Naive thymus-derived CD4-positive, alpha-beta T cell (primary cell): ENCODE measurements at regions not wholly inside any gene's neighbourhood (a gene's known extent, or its start where the extent isn't known, plus 50 kb on each side); places are given as distances from the start of the nearest gene placed in this dataset.

ENCODE experiments used
- ATAC-seq: fragments of 150-1000 bp; cut with Tn5 transposase; 2 replicates; pipeline ENCODE4 v1.10.0; 2021; ENCODE audit warnings: mild to moderate bottlenecking, moderate library complexity
- CTCF ChIA-PET: fragments of 350-600 bp; sonication (Branson Sonifier 250); formaldehyde crosslinking; loops from one replicate; lab custom pipeline; 2021; ENCODE audit warnings: antibody characterized with exemption; lab: Charles Lee
- POLR2A ChIA-PET: fragments of 350-600 bp; sonication (Branson Sonifier 250); formaldehyde crosslinking; loops from one replicate; lab custom pipeline; 2021; ENCODE audit warnings: antibody characterized with exemption, inconsistent platforms; lab: Charles Lee
- DNase-seq, 9 donors: peaks; one replicate each; pipeline versions ENCODE4 v3.0.0 to v3.0.0-alpha.2; 2020 to 2022; ENCODE audit warnings: mixed read lengths in 1 of 9
- H3K27ac ChIP-seq: one replicate; pipeline ENCODE4 v1.7.0; 2013; ENCODE audit warnings: mild to moderate bottlenecking, low read depth, low read length, moderate library complexity
- H3K27me3 ChIP-seq, 2 donors: one replicate each; pipeline ENCODE4 v1.7.0; 2013; ENCODE audit warnings: low read length in 2 of 2, mild to moderate bottlenecking in 2 of 2, moderate library complexity in 2 of 2; ENCODE audit not compliant: control insufficient read depth in 2 of 2, insufficient read depth in 2 of 2
- H3K36me3 ChIP-seq, 3 experiments: 1 replicate in 2 of 3; 2 replicates in 1 of 3; pipeline ENCODE4 v1.7.0; 2013; ENCODE audit warnings: low read length in 3 of 3, mild to moderate bottlenecking in 3 of 3, moderate library complexity in 1 of 3; ENCODE audit not compliant: insufficient read depth in 3 of 3, control insufficient read depth in 2 of 3
- H3K4me1 ChIP-seq, 2 donors: one replicate each; pipeline ENCODE4 v1.7.0; 2013; ENCODE audit warnings: low read length in 2 of 2, mild to moderate bottlenecking in 2 of 2, moderate library complexity in 1 of 2; ENCODE audit not compliant: control insufficient read depth in 2 of 2, insufficient read depth in 2 of 2
- H3K4me3 ChIP-seq: 2 replicates; pipeline ENCODE4 v1.7.0; 2013; ENCODE audit warnings: mild to moderate bottlenecking, low read length
- H3K9me3 ChIP-seq, 3 experiments: 1 replicate in 2 of 3; 2 replicates in 1 of 3; pipeline ENCODE4 v1.7.0; 2013; ENCODE audit warnings: low read length in 3 of 3; ENCODE audit not compliant: control insufficient read depth in 2 of 3
- H3K27ac Mint-ChIP-seq, 9 donors: one replicate each; pipeline ENCODE4 v1.8.0; 2020 to 2022; ENCODE audit warnings: mixed read lengths in 9 of 9, mild to moderate bottlenecking in 8 of 9, moderate library complexity in 5 of 9, inconsistent platforms in 2 of 9
- H3K27me3 Mint-ChIP-seq, 5 donors: one replicate each; pipeline ENCODE4 v1.8.0; 2021 to 2022; ENCODE audit warnings: mixed read lengths in 5 of 5, mild to moderate bottlenecking in 1 of 5
- H3K36me3 Mint-ChIP-seq, 5 donors: one replicate each; pipeline ENCODE4 v1.8.0; 2020 to 2022; ENCODE audit warnings: mixed read lengths in 5 of 5, mild to moderate bottlenecking in 3 of 5, inconsistent platforms in 1 of 5
- H3K4me1 Mint-ChIP-seq, 7 donors: one replicate each; pipeline ENCODE4 v1.8.0; 2020 to 2022; ENCODE audit warnings: mixed read lengths in 7 of 7, mild to moderate bottlenecking in 3 of 7, inconsistent platforms in 1 of 7
- H3K4me3 Mint-ChIP-seq, 10 donors: one replicate each; pipeline ENCODE4 v1.8.0; 2020 to 2022; ENCODE audit warnings: mild to moderate bottlenecking in 10 of 10, mixed read lengths in 10 of 10, moderate library complexity in 6 of 10, inconsistent platforms in 2 of 10
- H3K9me3 Mint-ChIP-seq, 11 donors: one replicate each; pipeline ENCODE4 v1.8.0; 2020 to 2022; ENCODE audit warnings: mixed read lengths in 11 of 11, mild to moderate bottlenecking in 4 of 11, inconsistent platforms in 1 of 11, moderate library complexity in 1 of 11
- intact Hi-C, 2 donors: fragments of 100-400 bp; cut with micrococcal nuclease; formaldehyde crosslinking; loops; one replicate each; pipeline ENCODE4 v1.15.1; 2023

DNA sequence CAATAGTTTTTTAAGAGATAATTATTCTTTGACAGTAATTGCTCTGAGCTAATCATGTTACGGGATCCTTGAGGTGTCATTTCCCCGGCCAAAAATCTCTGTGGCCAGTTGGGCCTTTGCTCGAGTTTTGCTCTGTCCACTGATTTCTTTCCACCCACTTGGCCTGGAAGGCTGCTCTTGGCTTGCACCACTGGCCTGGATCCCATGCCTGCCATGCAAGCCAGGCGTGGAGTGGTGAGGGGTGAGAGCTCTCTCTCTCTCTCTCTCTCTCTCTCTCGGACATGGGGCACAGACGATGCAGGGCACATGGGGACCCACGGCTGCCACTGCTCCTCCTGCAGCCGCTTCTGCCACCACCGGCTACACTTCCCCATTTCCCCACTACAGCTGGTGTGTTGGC, 853.0 kb upstream of the GCFC2 start:
- Mint-ChIP-seq H3K9me3 (peaks cover 0 to 16% (median 3%) of the 10 kb centered on the region in 11 donors), H3K4me1 (no peaks in the 10 kb centered on the region), H3K27me3 (no peaks in the 10 kb centered on the region), H3K36me3 (no peaks in the 10 kb centered on the region), H3K27ac (no peak overlapping the region), H3K4me3 (no peak overlapping the region)
- Histone ChIP-seq H3K27ac (no peak overlapping the region), H3K4me3 (no peak overlapping the region), H3K4me1 (no peaks in the 10 kb centered on the region), H3K9me3 (no peaks in the 10 kb centered on the region), H3K27me3 (no peaks in the 10 kb centered on the region), H3K36me3 (no peaks in the 10 kb centered on the region)
- intact Hi-C loops: no loop called here
- CTCF ChIA-PET: no interaction called here
- POLR2A ChIA-PET: no interaction called here
- ATAC-seq (no peak), DNase-seq (no peak)

DNA sequence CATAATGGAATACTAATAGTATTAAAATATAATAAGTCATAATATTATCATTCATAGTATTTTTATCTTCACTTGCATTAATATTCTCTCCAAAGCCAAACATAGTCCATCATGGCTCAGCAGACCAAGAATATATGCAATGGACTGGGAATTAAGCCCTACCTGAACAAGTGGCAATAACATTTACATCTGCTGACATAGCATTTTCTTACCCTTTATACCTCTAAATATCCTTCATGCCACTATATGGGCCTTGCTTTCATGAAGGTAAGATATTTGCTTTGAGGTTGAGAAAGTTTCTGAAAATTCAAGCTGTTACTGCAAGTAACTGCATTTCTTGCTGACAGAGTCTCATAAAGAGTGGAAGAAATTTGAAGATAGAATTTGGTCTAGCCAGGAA, 847.4 kb upstream of the GCFC2 start:
- Histone ChIP-seq H3K27ac (no peak overlapping the region), H3K9me3 (no peaks in the 10 kb centered on the region), H3K4me1 (no peaks in the 10 kb centered on the region), H3K27me3 (no peaks in the 10 kb centered on the region), H3K4me3 (no peak overlapping the region), H3K36me3 (no peaks in the 10 kb centered on the region)
- H3K4me1 Mint-ChIP-seq: no peaks in the 10 kb centered on the region
- DNase-seq: no peak
- peaks cover 0 to 9% (median 2%) of the 10 kb centered on the region in 11 donors for H3K9me3 Mint-ChIP-seq
- ATAC-seq: no peak
- intact Hi-C loops: no loop called here
- CTCF ChIA-PET: no interaction called here
- H3K27ac Mint-ChIP-seq: no peak overlapping the region
- H3K4me3 Mint-ChIP-seq: no peak overlapping the region
- H3K36me3 Mint-ChIP-seq: no peaks in the 10 kb centered on the region
- H3K27me3 Mint-ChIP-seq: no peaks in the 10 kb centered on the region
- POLR2A ChIA-PET: no interaction called here

DNA sequence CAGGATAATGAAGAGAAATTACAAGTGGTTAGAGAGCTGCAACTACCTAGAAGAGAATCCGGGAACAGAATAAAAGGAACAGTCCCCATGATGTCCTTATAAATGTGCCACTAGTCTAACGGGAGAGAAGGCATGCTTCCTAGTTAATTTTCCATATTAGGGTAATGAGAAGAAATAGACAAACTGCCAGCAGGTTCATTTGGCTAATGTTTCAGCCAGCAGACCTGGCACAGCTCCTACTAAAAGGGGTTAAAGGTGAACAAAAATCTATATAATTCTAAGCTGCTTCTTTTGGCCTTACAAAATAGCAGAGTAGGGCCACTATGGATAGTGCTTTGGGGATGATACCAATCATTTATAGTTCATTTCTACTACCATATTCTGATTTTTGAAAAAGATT, 845.3 kb upstream of the GCFC2 start:
- H3K36me3 Mint-ChIP-seq: no peaks in the 10 kb centered on the region
- ATAC-seq (no peak), DNase-seq (no peak)

DNA sequence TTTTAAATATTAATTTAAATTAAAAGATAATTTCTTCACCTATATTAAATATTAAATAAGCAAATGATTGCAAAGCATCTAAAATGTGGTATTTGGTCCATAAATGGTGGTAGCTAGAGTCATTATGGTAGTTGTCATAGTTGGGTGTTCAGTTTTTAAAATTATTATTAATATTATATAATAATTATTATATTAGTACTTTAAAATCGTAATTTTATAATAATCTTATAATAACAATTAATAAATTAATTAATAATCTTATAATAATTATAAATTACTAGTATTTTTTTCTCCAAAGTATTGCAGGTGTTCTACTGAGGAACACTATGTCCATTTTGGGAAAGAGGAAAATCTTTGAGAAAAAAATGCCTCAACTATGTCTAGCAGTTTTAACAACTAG, 835.5 kb upstream of the GCFC2 start:
- CTCF ChIA-PET: no interaction called here
- Histone ChIP-seq H3K4me3 (no peak overlapping the region), H3K27ac (no peak overlapping the region), H3K27me3 (no peaks in the 10 kb centered on the region), H3K9me3 (no peaks in the 10 kb centered on the region), H3K36me3 (no peaks in the 10 kb centered on the region), H3K4me1 (no peaks in the 10 kb centered on the region)
- H3K27ac Mint-ChIP-seq: no peak overlapping the region
- intact Hi-C loops: no loop called here
- no peak for DNase-seq
- H3K27me3 Mint-ChIP-seq: no peaks in the 10 kb centered on the region
- no peaks in the 10 kb centered on the region for H3K4me1 Mint-ChIP-seq
- ATAC-seq: no peak
- POLR2A ChIA-PET: no interaction called here
- no peaks in the 10 kb centered on the region for H3K36me3 Mint-ChIP-seq
- H3K9me3 Mint-ChIP-seq: peaks cover 0 to 26% (median 4%) of the 10 kb centered on the region in 11 donors
- H3K4me3 Mint-ChIP-seq: no peak overlapping the region

More for the DNA sequence above, 845.3 kb upstream of the GCFC2 start:
- intact Hi-C loops: no loop called here
- H3K9me3 Mint-ChIP-seq: peaks cover 0 to 11% (median 2%) of the 10 kb centered on the region in 11 donors
- Histone ChIP-seq H3K4me3 (no peak overlapping the region), H3K9me3 (no peaks in the 10 kb centered on the region), H3K36me3 (no peaks in the 10 kb centered on the region), H3K27me3 (no peaks in the 10 kb centered on the region), H3K27ac (no peak overlapping the region), H3K4me1 (no peaks in the 10 kb centered on the region)
- CTCF ChIA-PET: no interaction called here
- no peak overlapping the region for H3K4me3 Mint-ChIP-seq
- no peak overlapping the region for H3K27ac Mint-ChIP-seq
- no peaks in the 10 kb centered on the region for H3K27me3 Mint-ChIP-seq
- H3K4me1 Mint-ChIP-seq: no peaks in the 10 kb centered on the region
- POLR2A ChIA-PET: no interaction called here

DNA sequence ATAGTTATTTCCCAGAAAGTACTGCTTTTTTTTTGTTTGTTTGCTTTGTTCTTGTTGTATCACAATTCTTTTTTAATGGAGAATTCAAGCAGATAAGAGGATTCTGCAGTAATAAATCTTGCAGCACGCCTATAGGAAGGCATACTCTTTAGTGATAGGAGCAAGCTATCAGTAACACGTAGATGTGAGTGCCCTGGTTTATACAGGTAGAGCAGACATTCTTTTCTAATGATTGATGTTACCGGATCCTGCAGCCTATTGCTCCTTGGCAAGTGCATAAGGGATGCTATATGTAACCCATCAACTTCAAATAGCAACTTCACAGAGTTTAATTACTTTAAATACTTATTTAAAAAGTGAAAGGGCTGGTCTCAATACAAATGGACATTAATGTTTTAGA, 834.2 kb upstream of the GCFC2 start:
- Histone ChIP-seq H3K27ac (no peak overlapping the region), H3K27me3 (no peaks in the 10 kb centered on the region), H3K36me3 (no peaks in the 10 kb centered on the region), H3K9me3 (no peaks in the 10 kb centered on the region), H3K4me3 (no peak overlapping the region), H3K4me1 (no peaks in the 10 kb centered on the region)
- intact Hi-C loops: no loop called here
- H3K4me3 Mint-ChIP-seq: no peak overlapping the region
- H3K27ac Mint-ChIP-seq: no peak overlapping the region
- H3K9me3 Mint-ChIP-seq: peaks cover 0 to 21% (median 3%) of the 10 kb centered on the region in 11 donors
- no peak for ATAC-seq
- POLR2A ChIA-PET: no interaction called here
- CTCF ChIA-PET: no interaction called here
- no peaks in the 10 kb centered on the region for H3K4me1 Mint-ChIP-seq
- H3K36me3 Mint-ChIP-seq: no peaks in the 10 kb centered on the region
- no peaks in the 10 kb centered on the region for H3K27me3 Mint-ChIP-seq
- no peak for DNase-seq

DNA sequence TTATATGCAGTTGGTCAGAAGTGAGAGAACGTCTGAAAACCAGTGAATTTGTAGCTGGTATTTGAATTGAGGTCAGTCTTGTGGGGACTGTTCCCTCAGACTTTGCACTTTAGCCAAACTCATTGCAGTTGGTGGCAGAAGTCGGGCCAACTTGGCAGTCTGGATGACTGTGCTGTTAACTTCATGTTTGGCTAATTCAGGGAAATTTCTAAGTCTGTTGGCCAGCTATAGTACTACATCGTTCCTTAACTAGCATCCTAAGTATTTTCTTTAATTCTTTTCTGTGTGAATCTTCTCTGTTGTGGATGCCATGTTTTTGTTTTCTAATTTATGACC, 806.8 kb upstream of the GCFC2 start:
- Mint-ChIP-seq H3K36me3 (no peaks in the 10 kb centered on the region), H3K4me1 (no peaks in the 10 kb centered on the region), H3K4me3 (no peak overlapping the region), H3K27ac (no peak overlapping the region), H3K27me3 (no peaks in the 10 kb centered on the region), H3K9me3 (peaks cover 0 to 21% (median 4%) of the 10 kb centered on the region in 11 donors)
- POLR2A ChIA-PET: no interaction called here
- ATAC-seq (no peak), DNase-seq (no peak)
- H3K9me3 ChIP-seq: no peaks in the 10 kb centered on the region
- H3K4me3 ChIP-seq: no peak overlapping the region
- H3K27ac ChIP-seq: no peak overlapping the region
- intact Hi-C loops: no loop called here
- no peaks in the 10 kb centered on the region for H3K4me1 ChIP-seq
- H3K36me3 ChIP-seq: no peaks in the 10 kb centered on the region
- CTCF ChIA-PET: no interaction called here
- H3K27me3 ChIP-seq: no peaks in the 10 kb centered on the region

DNA sequence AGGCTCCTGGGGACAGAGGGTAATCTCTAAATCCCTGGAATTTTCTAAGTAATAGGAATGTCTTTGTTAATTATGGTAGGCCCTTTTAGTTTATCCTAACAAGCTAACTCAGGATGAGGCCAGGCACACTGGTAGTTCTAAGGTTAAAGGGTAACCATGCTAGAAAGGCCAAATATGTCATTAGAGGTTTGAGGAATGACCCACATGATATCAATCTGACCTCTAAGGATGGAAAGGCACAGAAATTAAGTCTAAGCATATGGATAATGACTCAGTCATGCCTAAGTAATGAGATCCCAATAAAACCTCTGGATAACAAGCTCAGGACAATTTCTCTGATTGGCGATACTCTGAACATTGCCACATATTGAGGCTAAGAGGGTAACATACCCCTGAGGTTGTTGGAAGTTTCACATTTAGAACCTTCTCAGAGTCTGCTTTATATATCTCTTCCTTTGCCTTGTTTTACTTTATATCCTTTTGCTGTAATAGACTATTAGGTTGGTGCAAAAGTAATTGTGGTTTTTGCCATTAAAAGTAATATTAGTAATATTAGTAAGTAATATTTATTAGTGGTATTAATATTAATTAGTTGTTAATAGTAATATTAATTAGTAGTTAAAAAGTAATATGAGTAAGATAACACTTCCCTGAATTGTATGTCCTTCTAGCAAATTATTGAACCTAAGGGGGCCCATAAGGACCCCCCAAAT, 806.3 kb upstream of the GCFC2 start:
- CTCF ChIA-PET: no interaction called here
- Mint-ChIP-seq H3K27ac (no peak overlapping the region), H3K36me3 (no peaks in the 10 kb centered on the region), H3K9me3 (peaks cover 0 to 18% (median 3%) of the 10 kb centered on the region in 11 donors), H3K4me3 (no peak overlapping the region), H3K27me3 (no peaks in the 10 kb centered on the region), H3K4me1 (no peaks in the 10 kb centered on the region)
- no peak for ATAC-seq
- H3K27ac ChIP-seq: no peak overlapping the region
- H3K4me3 ChIP-seq: no peak overlapping the region
- H3K27me3 ChIP-seq: no peaks in the 10 kb centered on the region
- H3K36me3 ChIP-seq: no peaks in the 10 kb centered on the region
- H3K9me3 ChIP-seq: no peaks in the 10 kb centered on the region
- no peaks in the 10 kb centered on the region for H3K4me1 ChIP-seq
- POLR2A ChIA-PET: no interaction called here
- intact Hi-C loops: no loop called here
- no peak for DNase-seq
